Lower lobe of right lung (tissue), 2 donors: ENCODE measurements at regions not wholly inside any gene's neighbourhood (a gene's known extent, or its start where the extent isn't known, plus 50 kb on each side); places are given as distances from the start of the nearest gene placed in this dataset.

Experiments
- ATAC-seq, 2 donors: fragments of 200-7000 bp; cut with Tn5 transposase; one replicate each; pipeline ENCODE4 v1.9.1; 2020 to 2022; ENCODE audit warnings: mild to moderate bottlenecking in 2 of 2, moderate library complexity in 2 of 2
- DNase-seq: peaks from one replicate; pipeline ENCODE4 v3.0.0-alpha.2; 2020
- H3K27ac ChIP-seq: fragments of 200-600 bp; one replicate; pipeline ENCODE4 v1.8.0; 2022
- H3K27me3 ChIP-seq: fragments of 200-600 bp; one replicate; pipeline ENCODE4 v1.8.0; 2022; ENCODE audit warnings: low read depth
- H3K36me3 ChIP-seq: fragments of 200-600 bp; one replicate; pipeline ENCODE4 v1.8.0; 2022; ENCODE audit warnings: mild to moderate bottlenecking
- H3K4me1 ChIP-seq: fragments of 200-600 bp; one replicate; pipeline ENCODE4 v1.8.0; 2022
- H3K4me3 ChIP-seq: fragments of 200-600 bp; one replicate; pipeline ENCODE4 v1.8.0; 2022; ENCODE audit warnings: mild to moderate bottlenecking
- H3K9me3 ChIP-seq: fragments of 200-600 bp; one replicate; pipeline ENCODE4 v1.8.0; 2022
- intact Hi-C: fragments of 100-400 bp; cut with DNase I; formaldehyde crosslinking; loops from one replicate; pipeline ENCODE4 v1.11.0; 2022
- TF ChIP-seq, protein P1 (sequence below): fragments of 200-600 bp; IDR thresholded peaks from one replicate; pipeline ENCODE4 v1.8.0; 2022; ENCODE audit warnings: antibody characterized with exemption, mild to moderate bottlenecking
- donor health status: DM: no; HTN: yes; CAD: no; lungs with severe emphysema.

DNA sequence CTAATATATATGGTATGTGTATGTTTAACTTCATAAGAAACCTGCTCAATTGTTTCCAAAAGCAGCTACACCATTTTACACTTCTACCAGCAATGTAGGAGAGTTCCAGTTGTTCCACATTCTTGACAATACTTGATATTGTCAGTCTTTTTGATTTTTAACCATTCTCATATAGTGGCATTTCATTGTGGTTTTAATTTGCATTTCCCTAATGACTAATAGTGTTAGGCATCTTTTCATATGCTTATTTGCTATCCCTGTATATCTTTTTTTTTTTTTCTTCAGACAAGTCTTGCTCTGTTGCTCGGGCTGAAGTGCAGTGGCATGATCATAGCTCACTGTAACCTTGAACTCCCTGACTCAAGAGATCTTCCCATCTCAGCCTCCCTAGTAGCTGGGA lies 58.2 kb upstream of the TRIM2 start:
- TF ChIP-seq, protein P1, sequence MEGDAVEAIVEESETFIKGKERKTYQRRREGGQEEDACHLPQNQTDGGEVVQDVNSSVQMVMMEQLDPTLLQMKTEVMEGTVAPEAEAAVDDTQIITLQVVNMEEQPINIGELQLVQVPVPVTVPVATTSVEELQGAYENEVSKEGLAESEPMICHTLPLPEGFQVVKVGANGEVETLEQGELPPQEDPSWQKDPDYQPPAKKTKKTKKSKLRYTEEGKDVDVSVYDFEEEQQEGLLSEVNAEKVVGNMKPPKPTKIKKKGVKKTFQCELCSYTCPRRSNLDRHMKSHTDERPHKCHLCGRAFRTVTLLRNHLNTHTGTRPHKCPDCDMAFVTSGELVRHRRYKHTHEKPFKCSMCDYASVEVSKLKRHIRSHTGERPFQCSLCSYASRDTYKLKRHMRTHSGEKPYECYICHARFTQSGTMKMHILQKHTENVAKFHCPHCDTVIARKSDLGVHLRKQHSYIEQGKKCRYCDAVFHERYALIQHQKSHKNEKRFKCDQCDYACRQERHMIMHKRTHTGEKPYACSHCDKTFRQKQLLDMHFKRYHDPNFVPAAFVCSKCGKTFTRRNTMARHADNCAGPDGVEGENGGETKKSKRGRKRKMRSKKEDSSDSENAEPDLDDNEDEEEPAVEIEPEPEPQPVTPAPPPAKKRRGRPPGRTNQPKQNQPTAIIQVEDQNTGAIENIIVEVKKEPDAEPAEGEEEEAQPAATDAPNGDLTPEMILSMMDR: no peak
- ATAC-seq: no peak
- Histone ChIP-seq H3K27ac (no peak overlapping the region), H3K4me1 (peaks cover 11% of the 10 kb centered on the region), H3K9me3 (no peaks in the 10 kb centered on the region), H3K27me3 (no peaks in the 10 kb centered on the region), H3K4me3 (no peak overlapping the region), H3K36me3 (no peaks in the 10 kb centered on the region)
- intact Hi-C loops: loop anchor here (10.0 kb wide), 1 partner anchor 179 kb away; no protein-coding TSS in a partner anchor
- DNase-seq: no peak

DNA sequence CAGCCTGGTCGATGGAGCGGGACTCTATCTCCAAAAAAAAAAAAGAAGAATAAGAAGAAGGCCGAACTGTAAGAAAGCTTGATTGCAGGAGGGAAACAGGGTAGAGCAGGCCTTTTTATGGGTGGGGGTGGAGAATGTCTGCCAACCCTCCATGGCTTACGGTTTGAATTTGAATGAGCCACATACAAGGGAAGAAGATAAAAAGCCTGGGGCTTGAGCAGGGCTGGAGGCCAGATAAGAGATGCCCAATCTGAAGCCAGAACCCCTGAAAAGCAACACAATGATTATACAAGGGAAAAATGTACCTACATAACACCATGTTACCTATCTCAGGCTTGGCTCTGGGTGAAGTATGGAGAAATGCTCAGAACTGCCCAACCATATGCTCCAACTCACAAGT lies 57.3 kb upstream of the TRIM2 start:
- DNase-seq: no peak
- Histone ChIP-seq H3K4me3 (no peak overlapping the region), H3K9me3 (no peaks in the 10 kb centered on the region), H3K27me3 (no peaks in the 10 kb centered on the region), H3K36me3 (no peaks in the 10 kb centered on the region), H3K27ac (no peak overlapping the region), H3K4me1 (peaks cover 15% of the 10 kb centered on the region)
- ATAC-seq: no peak
- TF ChIP-seq, protein P1: no peak
- intact Hi-C loops: loop anchor here (10.0 kb wide), 1 partner anchor 178 kb away; no protein-coding TSS in a partner anchor

DNA sequence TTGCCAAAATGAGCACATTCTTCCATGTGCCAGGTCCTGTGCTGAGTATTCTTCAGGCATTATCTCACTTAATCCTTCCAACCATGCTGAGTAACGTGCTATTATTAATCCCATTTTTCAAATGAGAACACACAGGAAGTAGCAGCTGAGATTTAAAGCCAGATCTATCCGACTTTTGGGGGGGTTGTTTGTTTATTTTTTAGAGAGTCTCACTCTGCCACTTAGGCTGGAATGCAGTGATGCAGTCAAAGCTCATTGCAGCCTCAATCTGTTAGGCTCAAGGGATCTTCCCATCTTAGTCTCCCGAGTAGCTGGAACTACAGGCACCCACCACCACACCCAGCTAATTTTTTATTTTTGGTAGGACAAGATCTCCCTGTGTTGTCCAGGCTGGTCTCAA lies 55.5 kb upstream of the TRIM2 start:
- DNase-seq (no peak), ATAC-seq (no peak)
- Histone ChIP-seq H3K36me3 (no peaks in the 10 kb centered on the region), H3K27ac (no peak overlapping the region), H3K27me3 (peaks cover 6% of the 10 kb centered on the region), H3K4me1 (peaks cover 23% of the 10 kb centered on the region), H3K9me3 (no peaks in the 10 kb centered on the region), H3K4me3 (no peak overlapping the region)
- intact Hi-C loops: loop anchor here (10.0 kb wide), 1 partner anchor 176 kb away; no protein-coding TSS in a partner anchor
- TF ChIP-seq, protein P1: no peak

DNA sequence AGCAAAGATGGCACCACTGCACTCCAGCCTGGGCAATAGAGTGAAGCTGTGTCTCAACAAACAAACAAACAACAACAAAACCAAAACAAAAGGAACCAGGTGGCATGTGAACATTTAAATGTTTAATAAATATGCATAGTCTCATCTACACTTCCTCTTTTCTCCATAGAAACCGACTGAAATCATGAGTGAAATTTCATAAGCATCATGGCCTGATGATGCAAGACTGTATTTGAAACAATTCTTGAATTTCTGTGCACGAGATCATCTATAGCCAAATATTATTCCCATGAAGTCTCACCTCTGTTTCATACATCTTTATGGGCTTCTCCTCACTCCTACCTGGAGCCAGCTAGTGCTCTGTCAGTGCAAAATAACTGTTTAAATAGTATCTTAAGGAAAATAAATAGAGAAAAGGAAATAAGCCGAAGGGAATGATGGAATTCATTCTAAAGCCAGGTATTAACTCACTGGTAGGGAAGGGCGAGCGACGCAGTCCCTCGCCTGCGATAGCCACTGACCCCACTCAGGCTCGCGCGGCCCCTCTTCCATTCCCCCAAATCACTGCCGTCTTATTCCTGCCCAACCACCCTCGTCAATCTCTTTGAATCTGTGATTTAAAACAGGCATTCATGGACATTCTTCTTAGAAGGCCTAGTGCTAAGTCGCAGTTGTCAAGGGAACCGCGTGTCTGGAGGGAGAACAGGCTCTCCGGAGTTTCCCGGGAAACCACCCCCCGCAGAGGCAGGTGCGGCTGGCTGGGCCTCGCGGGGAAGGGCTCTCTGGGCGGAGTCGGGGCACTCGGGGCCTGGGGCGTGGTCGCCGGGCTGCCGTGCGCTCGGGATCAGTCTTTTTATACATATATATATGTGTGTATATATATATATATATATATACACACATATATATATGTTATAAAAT lies 52.4 kb upstream of the TRIM2 start:
- Histone ChIP-seq H3K4me3 (peak overlapping the region; percentile 65), H3K27me3 (peaks cover 13% of the 10 kb centered on the region), H3K27ac (no peak overlapping the region), H3K4me1 (peaks cover 26% of the 10 kb centered on the region), H3K36me3 (no peaks in the 10 kb centered on the region), H3K9me3 (no peaks in the 10 kb centered on the region)
- TF ChIP-seq, protein P1: no peak
- DNase-seq (peak; percentile 87), ATAC-seq (peak; percentile 72 to 81)
- intact Hi-C loops: no loop called here

DNA sequence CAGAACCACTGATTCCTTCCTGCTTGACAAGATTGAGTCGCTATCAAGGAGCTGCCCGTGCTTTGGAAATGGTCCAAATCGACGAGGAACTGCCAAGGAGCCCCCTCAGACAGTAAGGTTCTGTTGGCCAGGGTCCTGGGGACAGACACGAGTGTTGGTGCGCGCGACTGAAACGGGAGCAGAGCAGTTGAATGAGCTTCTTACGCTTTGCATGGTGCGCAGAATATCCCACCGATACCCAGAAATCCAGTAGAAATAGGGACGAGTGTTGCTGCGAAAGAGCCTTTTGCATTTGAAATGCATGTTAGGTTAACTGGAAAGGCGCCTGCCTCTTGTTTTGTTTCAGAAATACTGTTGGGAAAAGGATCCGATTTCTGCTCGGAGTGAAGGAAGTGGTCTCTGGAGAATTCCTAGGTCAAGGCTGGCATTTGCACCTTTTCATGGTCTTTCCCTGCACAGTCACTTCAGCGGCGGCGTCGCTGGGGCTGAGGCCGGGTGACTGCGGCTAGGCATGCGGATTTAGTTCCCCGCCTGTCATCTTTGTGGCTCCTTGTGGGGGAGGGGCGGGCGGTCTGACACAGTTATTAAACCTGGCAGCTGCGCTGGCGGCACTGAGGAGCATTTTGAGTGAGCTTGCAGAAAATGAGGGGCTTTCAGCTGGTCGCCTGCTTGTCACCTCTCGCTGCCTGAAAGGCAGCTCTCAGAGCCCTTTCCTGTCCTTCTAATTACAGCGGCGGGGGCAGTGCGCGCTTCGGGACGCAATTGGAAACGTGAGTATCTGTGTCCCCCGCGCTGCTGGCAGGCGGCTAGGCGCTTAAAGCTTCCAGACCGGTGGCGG lies 51.5 kb upstream of the TRIM2 start:
- Histone ChIP-seq H3K4me1 (peaks cover 26% of the 10 kb centered on the region), H3K36me3 (no peaks in the 10 kb centered on the region), H3K27me3 (peaks cover 13% of the 10 kb centered on the region), H3K9me3 (no peaks in the 10 kb centered on the region), H3K27ac (no peak overlapping the region), H3K4me3 (peak overlapping the region; percentile 65)
- DNase-seq (peak; percentile 63), ATAC-seq (peak; percentile 13 to 44)
- TF ChIP-seq, protein P1: no peak
- intact Hi-C loops: no loop called here
